SU-DHL-6 (cell line): ENCODE measurements at regions not wholly inside any gene's neighbourhood (a gene's known extent, or its start where the extent isn't known, plus 50 kb on each side); places are given as distances from the start of the nearest gene placed in this dataset.

Experiments used
- CTCF ChIP-seq: fragments of 200-600 bp; sonication (generic); IDR thresholded peaks from one replicate; pipeline ENCODE4 v1.5.1; 2017; ENCODE audit warnings: antibody characterized with exemption, mild to moderate bottlenecking, low read length, moderate library complexity; ENCODE audit not compliant: insufficient read depth, poor library complexity, severe bottlenecking
- EZH2phosphoT487 ChIP-seq: fragments of 200-600 bp; sonication (generic), shearing (Covaris generic); conservative IDR thresholded peaks from 2 replicates; pipeline ENCODE4 v1.6.1; 2018; ENCODE audit warnings: mild to moderate bottlenecking, antibody characterized with exemption, low read length, moderate library complexity, mixed read lengths

GRCh38 chr15:62968699-62969098 lies 73.8 kb upstream of the TPM1 start:
- no peak for TF ChIP-seq CTCF
- TF ChIP-seq EZH2phosphoT487 = no peak
